Dendritic cell treated with granulocyte-macrophage colony-stimulating factor and Interleukin-4, amounts not matched to agents 40 ng/mL and 50 ng/mL, for 4 days (primary cell): ENCODE measurements at regions not wholly inside any gene's neighbourhood (a gene's known extent, or its start where the extent isn't known, plus 50 kb on each side); places are given as distances from the start of the nearest gene placed in this dataset.
A peak's percentile ranks its signal among the peaks of the same experiment; 100 is the strongest.

Experiments
- H3K27ac Mint-ChIP-seq: one replicate; pipeline ENCODE4 v1.8.0; 2022; ENCODE audit warnings: mild to moderate bottlenecking, mixed read lengths
- H3K27me3 Mint-ChIP-seq: one replicate; pipeline ENCODE4 v1.8.0; 2022; ENCODE audit warnings: mild to moderate bottlenecking, mixed read lengths
- H3K36me3 Mint-ChIP-seq: one replicate; pipeline ENCODE4 v1.8.0; 2022; ENCODE audit warnings: low read depth, mixed read lengths
- H3K4me1 Mint-ChIP-seq: one replicate; pipeline ENCODE4 v1.8.0; 2022; ENCODE audit warnings: low read depth, mixed read lengths
- H3K4me3 Mint-ChIP-seq: one replicate; pipeline ENCODE4 v1.8.0; 2022; ENCODE audit warnings: mild to moderate bottlenecking, moderate library complexity, mixed read lengths
- H3K9me3 Mint-ChIP-seq: one replicate; pipeline ENCODE4 v1.8.0; 2022; ENCODE audit warnings: mixed read lengths
- intact Hi-C: fragments of 100-400 bp; cut with micrococcal nuclease; formaldehyde crosslinking; loops from one replicate; pipeline ENCODE4 v1.15.0; 2022

GRCh38 chr2:60285626-60286316 lies 267.7 kb downstream of the BCL11A start:
- no peak overlapping the region for H3K4me3 Mint-ChIP-seq
- intact Hi-C loops, result no loop called here
- H3K27me3 Mint-ChIP-seq, result no peaks in the 10 kb centered on the region
- H3K27ac Mint-ChIP-seq, result peak overlapping the region; percentile 12
- no peaks in the 10 kb centered on the region for H3K36me3 Mint-ChIP-seq
- H3K4me1 Mint-ChIP-seq, result peaks cover 20% of the 10 kb centered on the region
- H3K9me3 Mint-ChIP-seq, result no peaks in the 10 kb centered on the region

- intact Hi-C loops, result no loop called here
- Mint-ChIP-seq H3K9me3 (no peaks in the 10 kb centered on the region), H3K36me3 (no peaks in the 10 kb centered on the region)
Measured at GRCh38 chr2:60283626-60284025, 269.8 kb downstream of the BCL11A start.

DNA sequence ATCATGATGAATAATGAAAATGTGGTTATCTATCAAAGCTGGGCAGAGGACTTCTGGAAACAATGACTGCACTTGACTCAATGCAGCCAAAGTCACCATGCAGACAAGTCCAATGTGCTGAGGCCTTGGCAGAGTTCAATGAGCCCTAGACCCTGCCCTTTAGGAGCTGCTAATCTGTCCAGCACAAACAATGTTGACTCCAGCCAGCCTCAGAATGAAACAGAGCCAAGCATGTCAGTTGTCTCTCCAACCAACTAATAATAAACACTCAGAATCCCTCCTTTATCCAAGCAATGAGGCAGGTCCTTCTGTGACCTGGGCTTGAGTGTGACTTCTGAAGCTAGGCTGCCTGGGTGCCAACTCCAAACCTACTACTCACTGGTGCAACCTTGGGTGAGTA lies 270.6 kb downstream of the BCL11A start:
- H3K9me3 Mint-ChIP-seq, result no peaks in the 10 kb centered on the region
- no peak overlapping the region for H3K27ac Mint-ChIP-seq
- intact Hi-C loops, result no loop called here
- peaks cover 20% of the 10 kb centered on the region for H3K4me1 Mint-ChIP-seq
- no peaks in the 10 kb centered on the region for H3K27me3 Mint-ChIP-seq
- H3K36me3 Mint-ChIP-seq, result no peaks in the 10 kb centered on the region
- H3K4me3 Mint-ChIP-seq, result no peak overlapping the region

More at GRCh38 chr2:60283626-60284025, 269.8 kb downstream of the BCL11A start:
- H3K4me1 Mint-ChIP-seq, result peaks cover 20% of the 10 kb centered on the region
- no peak overlapping the region for H3K4me3 Mint-ChIP-seq
- H3K27me3 Mint-ChIP-seq, result no peaks in the 10 kb centered on the region
- no peak overlapping the region for H3K27ac Mint-ChIP-seq

- no peaks in the 10 kb centered on the region for H3K36me3 Mint-ChIP-seq
- peaks cover 20% of the 10 kb centered on the region for H3K4me1 Mint-ChIP-seq
- H3K4me3 Mint-ChIP-seq, result no peak overlapping the region
- no peaks in the 10 kb centered on the region for H3K9me3 Mint-ChIP-seq
- intact Hi-C loops, result no loop called here
- no peaks in the 10 kb centered on the region for H3K27me3 Mint-ChIP-seq
- no peak overlapping the region for H3K27ac Mint-ChIP-seq
Measured at GRCh38 chr2:60281730-60282129, 271.7 kb downstream of the BCL11A start.

- Mint-ChIP-seq H3K4me3 (no peak overlapping the region), H3K4me1 (peaks cover 12% of the 10 kb centered on the region), H3K27ac (no peak overlapping the region), H3K36me3 (no peaks in the 10 kb centered on the region), H3K9me3 (peaks cover 2% of the 10 kb centered on the region), H3K27me3 (no peaks in the 10 kb centered on the region)
- intact Hi-C loops, result no loop called here
Measured at GRCh38 chr2:60280238-60280637, 273.2 kb downstream of the BCL11A start.

GRCh38 chr2:60278906-60279305 lies 274.5 kb downstream of the BCL11A start:
- H3K9me3 Mint-ChIP-seq, result peaks cover 15% of the 10 kb centered on the region
- no peaks in the 10 kb centered on the region for H3K27me3 Mint-ChIP-seq
- H3K4me1 Mint-ChIP-seq, result peaks cover 11% of the 10 kb centered on the region
- no peaks in the 10 kb centered on the region for H3K36me3 Mint-ChIP-seq
- H3K27ac Mint-ChIP-seq, result no peak overlapping the region
- no peak overlapping the region for H3K4me3 Mint-ChIP-seq
- intact Hi-C loops, result no loop called here

DNA sequence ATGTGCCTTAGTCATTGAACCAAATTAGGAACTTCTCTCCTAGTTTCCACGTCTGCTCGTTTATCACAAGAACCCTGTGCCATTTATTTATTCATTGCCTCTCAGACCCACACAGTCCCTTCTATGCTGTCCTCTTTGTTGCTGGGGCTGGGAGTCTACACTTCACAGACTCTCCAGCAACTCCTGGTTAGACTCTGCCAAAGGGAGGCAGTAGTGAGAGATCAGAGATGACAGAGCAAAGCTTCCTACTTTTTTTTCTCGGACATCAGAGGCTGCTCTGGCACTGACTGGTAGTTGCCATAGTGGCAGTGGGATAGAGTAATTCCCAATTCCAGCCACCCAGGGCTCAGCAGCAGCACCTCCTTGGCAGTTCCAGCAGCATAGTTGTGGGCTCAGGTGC lies 277.5 kb downstream of the BCL11A start:
- H3K36me3 Mint-ChIP-seq, result no peaks in the 10 kb centered on the region
- H3K4me3 Mint-ChIP-seq, result no peak overlapping the region
- H3K9me3 Mint-ChIP-seq, result peaks cover 16% of the 10 kb centered on the region
- no peaks in the 10 kb centered on the region for H3K27me3 Mint-ChIP-seq
- peaks cover 5% of the 10 kb centered on the region for H3K4me1 Mint-ChIP-seq
- intact Hi-C loops, result no loop called here
- no peak overlapping the region for H3K27ac Mint-ChIP-seq

DNA sequence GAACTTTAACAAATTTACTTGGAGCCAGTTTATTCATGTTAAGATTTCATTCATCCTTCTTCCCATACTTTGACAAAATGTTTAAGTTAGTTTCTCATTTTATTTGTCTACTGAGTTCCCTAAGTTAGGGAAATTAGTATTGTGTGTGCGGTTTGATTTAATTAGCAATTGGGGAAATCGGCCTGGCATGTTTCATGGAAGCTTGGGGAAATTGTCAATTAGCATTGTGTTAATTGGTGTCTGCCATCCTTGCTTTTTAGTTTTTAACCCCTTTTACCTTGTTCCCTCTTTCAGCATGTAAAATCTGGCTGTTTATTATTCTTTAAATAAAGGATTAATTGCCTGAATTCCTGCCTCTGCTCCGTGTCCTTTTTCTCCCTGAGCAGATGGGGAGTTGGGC lies 279.6 kb downstream of the BCL11A start:
- H3K9me3 Mint-ChIP-seq, result peaks cover 16% of the 10 kb centered on the region
- peaks cover 5% of the 10 kb centered on the region for H3K4me1 Mint-ChIP-seq
- intact Hi-C loops, result no loop called here
- H3K4me3 Mint-ChIP-seq, result no peak overlapping the region
- H3K27me3 Mint-ChIP-seq, result no peaks in the 10 kb centered on the region
- no peaks in the 10 kb centered on the region for H3K36me3 Mint-ChIP-seq
- no peak overlapping the region for H3K27ac Mint-ChIP-seq

DNA sequence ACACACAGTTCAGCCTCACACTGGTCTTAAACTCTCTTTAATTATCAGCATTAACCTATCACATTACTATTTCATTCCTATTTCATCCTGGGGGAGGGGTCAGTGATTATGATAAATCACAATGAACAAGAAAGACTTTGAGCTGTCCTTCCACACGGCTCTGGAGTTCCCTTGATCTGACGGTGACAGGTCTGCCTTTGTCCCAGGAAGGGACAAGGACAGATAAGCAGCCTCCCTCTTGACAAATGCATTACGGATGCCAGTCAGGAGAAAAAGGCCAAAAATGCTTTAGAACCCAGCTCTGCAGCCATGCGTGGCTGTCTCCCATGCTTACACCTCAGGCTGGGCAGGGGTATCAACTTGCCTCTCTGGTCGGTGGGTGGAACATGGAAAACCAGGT lies 281.7 kb downstream of the BCL11A start:
- peaks cover 16% of the 10 kb centered on the region for H3K9me3 Mint-ChIP-seq
- no peak overlapping the region for H3K4me3 Mint-ChIP-seq
- H3K27ac Mint-ChIP-seq, result no peak overlapping the region
- H3K36me3 Mint-ChIP-seq, result no peaks in the 10 kb centered on the region
- H3K4me1 Mint-ChIP-seq, result peaks cover 5% of the 10 kb centered on the region
- intact Hi-C loops, result no loop called here
- H3K27me3 Mint-ChIP-seq, result no peaks in the 10 kb centered on the region

GRCh38 chr2:60271131-60271530 lies 282.3 kb downstream of the BCL11A start:
- Mint-ChIP-seq H3K9me3 (peaks cover 16% of the 10 kb centered on the region), H3K27ac (no peak overlapping the region), H3K36me3 (no peaks in the 10 kb centered on the region), H3K27me3 (no peaks in the 10 kb centered on the region), H3K4me3 (no peak overlapping the region), H3K4me1 (peaks cover 5% of the 10 kb centered on the region)
- intact Hi-C loops, result no loop called here

- Mint-ChIP-seq H3K27me3 (no peaks in the 10 kb centered on the region), H3K36me3 (no peaks in the 10 kb centered on the region), H3K9me3 (peaks cover 9% of the 10 kb centered on the region), H3K4me1 (no peaks in the 10 kb centered on the region), H3K4me3 (no peak overlapping the region), H3K27ac (no peak overlapping the region)
- intact Hi-C loops, result no loop called here
Measured at GRCh38 chr2:60268661-60269060, 284.8 kb downstream of the BCL11A start.

- Mint-ChIP-seq H3K36me3 (no peaks in the 10 kb centered on the region), H3K27me3 (no peaks in the 10 kb centered on the region), H3K27ac (no peak overlapping the region), H3K9me3 (peaks cover 9% of the 10 kb centered on the region), H3K4me3 (no peak overlapping the region), H3K4me1 (no peaks in the 10 kb centered on the region)
- intact Hi-C loops, result no loop called here
Measured at GRCh38 chr2:60268032-60268431, 285.4 kb downstream of the BCL11A start.

DNA sequence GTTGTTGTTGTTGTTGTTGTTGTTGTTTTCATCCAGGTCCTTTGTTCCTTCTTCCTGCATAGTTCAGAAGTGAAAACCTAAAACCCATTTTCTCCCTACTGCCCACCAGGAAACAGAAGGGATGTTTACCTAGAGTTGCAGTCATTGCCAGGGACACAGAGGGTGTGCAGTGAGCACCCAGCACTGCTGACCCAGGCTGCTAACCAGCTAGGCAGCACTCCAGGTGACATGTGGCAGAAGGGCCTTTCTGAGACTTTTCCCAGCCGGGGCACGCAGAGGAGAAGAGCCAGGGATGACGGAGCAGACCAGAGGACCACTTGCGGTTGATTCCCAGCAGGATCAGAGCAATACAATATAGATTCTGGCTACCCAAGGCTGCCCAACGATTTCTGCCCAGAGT lies 286.3 kb downstream of the BCL11A start:
- Mint-ChIP-seq H3K27ac (no peak overlapping the region), H3K36me3 (no peaks in the 10 kb centered on the region), H3K9me3 (peaks cover 9% of the 10 kb centered on the region), H3K4me1 (no peaks in the 10 kb centered on the region), H3K4me3 (no peak overlapping the region), H3K27me3 (no peaks in the 10 kb centered on the region)
- intact Hi-C loops, result no loop called here

DNA sequence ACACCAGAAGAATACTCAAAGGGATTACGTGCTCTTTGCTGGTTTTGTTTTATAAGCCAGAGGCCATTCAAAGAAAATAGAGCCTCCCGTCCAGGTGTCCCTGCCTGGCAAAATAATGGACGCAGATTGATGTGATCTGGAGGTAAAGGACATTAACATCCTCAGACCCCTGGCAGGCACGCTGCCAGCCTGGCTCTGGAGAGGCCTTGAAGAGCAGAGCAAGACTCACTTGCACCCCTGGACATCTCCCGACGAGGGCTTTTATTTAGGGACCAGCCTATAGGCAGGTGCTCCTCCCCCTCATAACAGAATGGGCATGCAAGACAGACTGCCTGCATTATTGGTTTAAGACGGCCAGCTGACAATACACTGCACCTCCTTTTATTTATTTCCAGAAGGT lies 291.3 kb downstream of the BCL11A start:
- Mint-ChIP-seq H3K4me1 (peaks cover 5% of the 10 kb centered on the region), H3K9me3 (peaks cover 9% of the 10 kb centered on the region), H3K27ac (no peak overlapping the region), H3K36me3 (no peaks in the 10 kb centered on the region), H3K27me3 (no peaks in the 10 kb centered on the region), H3K4me3 (no peak overlapping the region)
- intact Hi-C loops, result no loop called here

DNA sequence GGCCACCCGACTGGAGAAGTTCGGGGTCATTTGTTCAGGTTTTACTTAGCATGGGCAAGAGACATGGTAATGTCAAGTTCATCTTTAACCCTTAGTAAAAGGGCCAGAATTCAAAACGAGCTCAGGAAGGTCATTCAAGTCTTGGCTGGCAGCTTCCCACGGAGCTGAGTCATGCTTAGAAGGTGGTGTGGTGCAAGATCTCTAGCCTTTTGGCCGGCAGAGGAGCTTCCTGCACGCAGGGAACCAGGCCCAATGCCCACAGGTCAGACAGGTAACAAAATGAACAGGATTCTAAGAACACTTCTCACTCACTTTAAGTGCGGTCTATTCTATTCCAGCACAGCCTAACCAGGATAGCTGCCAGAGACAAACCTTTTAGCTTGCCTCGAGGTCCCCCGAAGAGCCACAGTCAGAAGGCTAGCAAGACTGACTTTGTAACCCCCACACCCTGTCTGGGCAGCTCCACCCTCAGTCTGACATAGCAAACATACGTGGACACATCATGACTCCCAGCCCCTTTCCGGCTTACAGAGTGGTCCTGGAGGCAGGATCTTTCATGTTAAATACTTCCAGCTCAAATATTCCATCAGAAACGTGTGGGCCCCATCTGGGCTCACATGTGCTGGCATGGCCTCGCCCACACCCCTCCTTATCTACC lies 292.7 kb downstream of the BCL11A start:
- Mint-ChIP-seq H3K9me3 (peaks cover 9% of the 10 kb centered on the region), H3K4me1 (peaks cover 5% of the 10 kb centered on the region), H3K27me3 (no peaks in the 10 kb centered on the region), H3K4me3 (no peak overlapping the region), H3K36me3 (no peaks in the 10 kb centered on the region), H3K27ac (no peak overlapping the region)
- intact Hi-C loops, result no loop called here
